ENCODE measurements at regions not wholly inside any gene's neighbourhood (a gene's known extent, or its start where the extent isn't known, plus 50 kb on each side); places are given as distances from the start of the nearest gene placed in this dataset.

GRCh38 chr10:125451319-125451718 is 231.6 kb downstream of the TEX36 start:
- ATAC-seq (no peak), DNase-seq (no peak)
- intact Hi-C loops (cut with DNase I): no loop called here
- Histone ChIP-seq H3K27ac (ENCODE audit: low read length) (no peak overlapping the region), H3K4me1 (ENCODE audit: control insufficient read depth, insufficient read depth, low read length) (no peaks in the 10 kb centered on the region), H3K9me3 (ENCODE audit: control insufficient read depth, low read length) (no peaks in the 10 kb centered on the region), H3K4me3 (ENCODE audit: low read length) (no peak overlapping the region), H3K27me3 (ENCODE audit: control insufficient read depth, insufficient read depth) (no peaks in the 10 kb centered on the region)
- WGBS: 80% methylated on average over 10 of the region's 10 CpGs

GRCh38 chr10:125450218-125450617 is 232.7 kb downstream of the TEX36 start:
- Histone ChIP-seq H3K4me1 (ENCODE audit: control insufficient read depth, insufficient read depth, low read length) (no peaks in the 10 kb centered on the region), H3K27ac (ENCODE audit: low read length) (no peak overlapping the region), H3K4me3 (ENCODE audit: low read length) (no peak overlapping the region), H3K9me3 (ENCODE audit: control insufficient read depth, low read length) (no peaks in the 10 kb centered on the region), H3K27me3 (ENCODE audit: control insufficient read depth, insufficient read depth) (no peaks in the 10 kb centered on the region)
- intact Hi-C loops (cut with DNase I): no loop called here
- DNase-seq (no peak), ATAC-seq (no peak)
- WGBS: 77% methylated on average over 4 of the region's 4 CpGs

GRCh38 chr10:125449571-125449970 is 233.4 kb downstream of the TEX36 start:
- H3K27ac ChIP-seq (ENCODE audit: low read length): no peak overlapping the region
- H3K27me3 ChIP-seq (ENCODE audit: control insufficient read depth, insufficient read depth): no peaks in the 10 kb centered on the region
- intact Hi-C loops (cut with DNase I): no loop called here
- H3K4me1 ChIP-seq (ENCODE audit: control insufficient read depth, insufficient read depth, low read length): no peaks in the 10 kb centered on the region
- H3K4me3 ChIP-seq (ENCODE audit: low read length): no peak overlapping the region
- no peak for DNase-seq
- H3K9me3 ChIP-seq (ENCODE audit: control insufficient read depth, low read length): no peaks in the 10 kb centered on the region
- WGBS: 87% methylated on average over 9 of the region's 9 CpGs
- ATAC-seq: no peak

- Histone ChIP-seq H3K27ac (ENCODE audit: low read length) (no peak overlapping the region), H3K4me1 (ENCODE audit: control insufficient read depth, insufficient read depth, low read length) (no peaks in the 10 kb centered on the region), H3K27me3 (ENCODE audit: control insufficient read depth, insufficient read depth) (no peaks in the 10 kb centered on the region), H3K4me3 (ENCODE audit: low read length) (no peak overlapping the region), H3K9me3 (ENCODE audit: control insufficient read depth, low read length) (no peaks in the 10 kb centered on the region)
- intact Hi-C loops (cut with DNase I): no loop called here
- DNase-seq (no peak), ATAC-seq (no peak)
- WGBS: 14% methylated on average over 5 of the region's 5 CpGs
These were observed 234.4 kb downstream of the TEX36 start for GRCh38 chr10:125448596-125448995.

GRCh38 chr10:125444790-125445189 is 238.2 kb downstream of the TEX36 start:
- Histone ChIP-seq H3K9me3 (ENCODE audit: control insufficient read depth, low read length) (no peaks in the 10 kb centered on the region), H3K27me3 (ENCODE audit: control insufficient read depth, insufficient read depth) (no peaks in the 10 kb centered on the region), H3K4me1 (ENCODE audit: control insufficient read depth, insufficient read depth, low read length) (no peaks in the 10 kb centered on the region), H3K27ac (ENCODE audit: low read length) (no peak overlapping the region), H3K4me3 (ENCODE audit: low read length) (no peak overlapping the region)
- DNase-seq: no peak
- 80% methylated on average over 9 of the region's 9 CpGs for WGBS
- ATAC-seq: no peak
- intact Hi-C loops (cut with DNase I): no loop called here

GRCh38 chr10:125442856-125443540 is 240.0 kb downstream of the TEX36 start:
- no peak overlapping the region for H3K27ac ChIP-seq (ENCODE audit: low read length)
- WGBS: 79% methylated on average over 13 of the region's 13 CpGs
- H3K9me3 ChIP-seq (ENCODE audit: control insufficient read depth, low read length): no peaks in the 10 kb centered on the region
- H3K27me3 ChIP-seq (ENCODE audit: control insufficient read depth, insufficient read depth): no peaks in the 10 kb centered on the region
- intact Hi-C loops (cut with DNase I): no loop called here
- DNase-seq (no peak), ATAC-seq (no peak)
- no peak overlapping the region for H3K4me3 ChIP-seq (ENCODE audit: low read length)
- no peaks in the 10 kb centered on the region for H3K4me1 ChIP-seq (ENCODE audit: control insufficient read depth, insufficient read depth, low read length)

- H3K9me3 ChIP-seq (ENCODE audit: control insufficient read depth, low read length): no peaks in the 10 kb centered on the region
- DNase-seq: no peak
- intact Hi-C loops (cut with DNase I): no loop called here
- H3K27ac ChIP-seq (ENCODE audit: low read length): no peak overlapping the region
- H3K4me1 ChIP-seq (ENCODE audit: control insufficient read depth, insufficient read depth, low read length): no peaks in the 10 kb centered on the region
- 65% methylated on average over 4 of the region's 4 CpGs for WGBS
- H3K27me3 ChIP-seq (ENCODE audit: control insufficient read depth, insufficient read depth): no peaks in the 10 kb centered on the region
- ATAC-seq: no peak
- no peak overlapping the region for H3K4me3 ChIP-seq (ENCODE audit: low read length)
These were observed 241.8 kb downstream of the TEX36 start for GRCh38 chr10:125441151-125441550.

GRCh38 chr10:125431149-125431548 is 251.8 kb downstream of the TEX36 start:
- ATAC-seq (no peak), DNase-seq (no peak)
- WGBS: 72% methylated on average over 4 of the region's 4 CpGs
- no peaks in the 10 kb centered on the region for H3K27me3 ChIP-seq (ENCODE audit: control insufficient read depth, insufficient read depth)
- intact Hi-C loops (cut with DNase I): no loop called here
- no peak overlapping the region for H3K27ac ChIP-seq (ENCODE audit: low read length)
- H3K4me3 ChIP-seq (ENCODE audit: low read length): no peak overlapping the region
- no peaks in the 10 kb centered on the region for H3K9me3 ChIP-seq (ENCODE audit: control insufficient read depth, low read length)
- no peaks in the 10 kb centered on the region for H3K4me1 ChIP-seq (ENCODE audit: control insufficient read depth, insufficient read depth, low read length)

- DNase-seq: no peak
- no peak overlapping the region for H3K4me3 ChIP-seq (ENCODE audit: low read length)
- WGBS: 90% methylated on average over 10 of the region's 10 CpGs
These were observed 254.9 kb downstream of the TEX36 start for GRCh38 chr10:125428054-125428453.

GRCh38 chr10:125424191-125424847 is 258.6 kb downstream of the TEX36 start:
- no peaks in the 10 kb centered on the region for H3K27me3 ChIP-seq (ENCODE audit: control insufficient read depth, insufficient read depth)
- intact Hi-C loops (cut with DNase I): no loop called here
- DNase-seq (no peak), ATAC-seq (no peak)
- no peak overlapping the region for H3K4me3 ChIP-seq (ENCODE audit: low read length)
- 83% methylated on average over 13 of the region's 13 CpGs for WGBS
- no peaks in the 10 kb centered on the region for H3K9me3 ChIP-seq (ENCODE audit: control insufficient read depth, low read length)
- H3K4me1 ChIP-seq (ENCODE audit: control insufficient read depth, insufficient read depth, low read length): no peaks in the 10 kb centered on the region
- H3K27ac ChIP-seq (ENCODE audit: low read length): no peak overlapping the region

More at GRCh38 chr10:125428054-125428453, 254.9 kb downstream of the TEX36 start:
- no peak for ATAC-seq
- Histone ChIP-seq H3K9me3 (ENCODE audit: control insufficient read depth, low read length) (no peaks in the 10 kb centered on the region), H3K4me1 (ENCODE audit: control insufficient read depth, insufficient read depth, low read length) (no peaks in the 10 kb centered on the region), H3K27ac (ENCODE audit: low read length) (no peak overlapping the region), H3K27me3 (ENCODE audit: control insufficient read depth, insufficient read depth) (no peaks in the 10 kb centered on the region)
- intact Hi-C loops (cut with DNase I): no loop called here

- H3K27ac ChIP-seq (ENCODE audit: low read length): no peak overlapping the region
- WGBS: 69% methylated on average over 9 of the region's 9 CpGs
- no peaks in the 10 kb centered on the region for H3K4me1 ChIP-seq (ENCODE audit: control insufficient read depth, insufficient read depth, low read length)
- ATAC-seq: no peak
- H3K4me3 ChIP-seq (ENCODE audit: low read length): no peak overlapping the region
- intact Hi-C loops (cut with DNase I): no loop called here
- H3K27me3 ChIP-seq (ENCODE audit: control insufficient read depth, insufficient read depth): no peaks in the 10 kb centered on the region
- DNase-seq: no peak
- no peaks in the 10 kb centered on the region for H3K9me3 ChIP-seq (ENCODE audit: control insufficient read depth, low read length)
These were observed 259.4 kb downstream of the TEX36 start for GRCh38 chr10:125423569-125423968.

All from right cardiac atrium (tissue), 5 donors.